Epithelial cell of esophagus (primary cell): ENCODE measurements at regions not wholly inside any gene's neighbourhood (a gene's known extent, or its start where the extent isn't known, plus 50 kb on each side); places are given as distances from the start of the nearest gene placed in this dataset.

ENCODE experiments used
- DNase-seq: peaks from one replicate; pipeline ENCODE4 v3.0.0; 2010; ENCODE audit warnings: low read depth
- H3K4me3 ChIP-seq: 2 replicates; pipeline ENCODE4 v1.5.1; 2011; ENCODE audit warnings: mild to moderate bottlenecking, low read length, control low read depth
- TF ChIP-seq, protein P1 (sequence below): IDR thresholded peaks from 2 replicates; pipeline ENCODE4 v1.5.1; 2011; ENCODE audit warnings: low read depth, mild to moderate bottlenecking, low read length, control low read depth, inconsistent platforms; ENCODE audit not compliant: insufficient read depth; ENCODE audit errors: missing control alignments

- TF ChIP-seq, protein P1, sequence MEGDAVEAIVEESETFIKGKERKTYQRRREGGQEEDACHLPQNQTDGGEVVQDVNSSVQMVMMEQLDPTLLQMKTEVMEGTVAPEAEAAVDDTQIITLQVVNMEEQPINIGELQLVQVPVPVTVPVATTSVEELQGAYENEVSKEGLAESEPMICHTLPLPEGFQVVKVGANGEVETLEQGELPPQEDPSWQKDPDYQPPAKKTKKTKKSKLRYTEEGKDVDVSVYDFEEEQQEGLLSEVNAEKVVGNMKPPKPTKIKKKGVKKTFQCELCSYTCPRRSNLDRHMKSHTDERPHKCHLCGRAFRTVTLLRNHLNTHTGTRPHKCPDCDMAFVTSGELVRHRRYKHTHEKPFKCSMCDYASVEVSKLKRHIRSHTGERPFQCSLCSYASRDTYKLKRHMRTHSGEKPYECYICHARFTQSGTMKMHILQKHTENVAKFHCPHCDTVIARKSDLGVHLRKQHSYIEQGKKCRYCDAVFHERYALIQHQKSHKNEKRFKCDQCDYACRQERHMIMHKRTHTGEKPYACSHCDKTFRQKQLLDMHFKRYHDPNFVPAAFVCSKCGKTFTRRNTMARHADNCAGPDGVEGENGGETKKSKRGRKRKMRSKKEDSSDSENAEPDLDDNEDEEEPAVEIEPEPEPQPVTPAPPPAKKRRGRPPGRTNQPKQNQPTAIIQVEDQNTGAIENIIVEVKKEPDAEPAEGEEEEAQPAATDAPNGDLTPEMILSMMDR, result no peak
- no peak for DNase-seq
- no peak overlapping the region for H3K4me3 ChIP-seq
These were observed 160.2 kb downstream of the SH2D4B start for GRCh38 chr10:80697926-80698325.

DNA sequence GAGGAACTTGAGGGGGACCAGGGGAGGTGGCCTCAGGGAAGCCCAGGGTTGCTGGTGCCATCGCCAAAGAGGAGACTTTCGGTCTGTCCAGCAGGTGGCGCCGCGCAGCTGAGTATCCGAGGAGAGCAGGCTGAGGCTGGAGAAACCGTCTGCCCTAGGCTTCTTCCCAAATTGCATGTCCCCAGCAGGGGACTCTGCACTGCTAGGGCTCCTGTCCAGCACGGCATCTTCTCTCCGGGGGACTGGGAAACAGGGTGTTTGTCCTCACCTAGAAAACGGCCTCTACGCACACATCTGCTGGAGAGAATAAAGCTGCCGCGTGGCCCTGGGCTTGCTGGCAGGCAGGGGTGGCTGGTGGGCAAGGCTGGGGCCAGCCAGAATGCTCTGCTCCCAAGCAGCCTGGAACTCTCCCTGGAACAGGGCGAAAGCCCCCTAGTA lies 161.9 kb downstream of the SH2D4B start:
- no peak overlapping the region for H3K4me3 ChIP-seq
- TF ChIP-seq, protein P1, result peak; percentile 86
- peak; percentile 70 for DNase-seq

- TF ChIP-seq, protein P1, result no peak
- H3K4me3 ChIP-seq, result no peak overlapping the region
- no peak for DNase-seq
These were observed 162.6 kb downstream of the SH2D4B start for GRCh38 chr10:80700252-80700651.

DNA sequence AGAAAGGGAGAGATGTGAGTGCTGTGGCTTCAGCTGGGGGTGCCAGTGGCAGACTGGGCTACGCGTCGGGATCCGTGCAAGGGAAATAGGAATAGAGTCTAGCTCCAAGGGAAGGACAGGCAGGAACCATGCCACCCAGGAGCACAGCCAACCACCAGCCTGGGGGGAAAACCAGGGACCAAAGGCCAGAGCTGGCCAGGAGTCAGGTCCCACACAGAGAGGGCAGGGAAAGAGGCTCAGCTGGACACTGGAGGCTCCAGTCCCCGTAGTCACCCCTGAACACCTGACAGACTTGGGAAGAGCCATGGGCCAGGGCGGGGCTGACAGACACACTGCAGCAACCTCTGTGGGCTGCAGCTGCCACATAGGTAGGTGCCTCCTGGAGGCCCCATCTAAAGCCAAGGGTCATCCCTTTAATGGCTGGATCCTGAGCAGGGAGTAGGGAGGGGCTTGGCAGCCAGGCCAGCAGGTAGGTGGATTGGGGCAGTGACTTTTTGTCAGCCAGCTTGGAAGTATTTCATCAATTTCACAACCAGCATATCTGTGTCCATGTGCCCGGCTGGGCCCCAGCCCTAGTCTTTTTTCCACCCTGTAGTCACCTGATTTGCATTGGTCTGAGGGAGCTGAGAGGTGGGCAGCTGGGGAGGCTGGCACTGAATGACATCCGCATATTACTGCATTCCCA lies 163.2 kb downstream of the SH2D4B start:
- no peak for DNase-seq
- TF ChIP-seq, protein P1, result no peak
- no peak overlapping the region for H3K4me3 ChIP-seq

DNA sequence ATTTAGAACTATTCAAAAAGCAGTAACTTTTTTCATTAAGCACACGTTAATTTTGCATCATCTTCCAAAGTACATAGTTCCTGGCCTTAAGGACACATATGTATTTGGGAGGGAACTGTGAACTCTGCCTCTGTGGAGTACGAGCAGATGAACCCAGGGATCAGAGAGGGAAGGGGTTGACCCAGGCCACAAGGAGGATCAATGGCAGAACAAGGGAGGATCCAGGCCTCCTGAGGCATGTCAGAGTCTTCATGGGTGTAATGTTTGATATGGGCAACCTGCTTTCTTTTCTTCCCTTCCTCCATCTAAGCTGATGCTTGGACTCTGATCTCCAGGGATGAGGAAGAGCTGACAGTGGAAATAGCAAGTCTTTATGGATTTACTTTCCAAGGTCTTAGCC lies 164.0 kb downstream of the SH2D4B start:
- TF ChIP-seq, protein P1, result no peak
- no peak for DNase-seq

GRCh38 chr10:80702143-80702542 lies 164.4 kb downstream of the SH2D4B start:
- no peak overlapping the region for H3K4me3 ChIP-seq
- no peak for DNase-seq
- TF ChIP-seq, protein P1, result no peak

More for the DNA sequence above, 164.0 kb downstream of the SH2D4B start:
- H3K4me3 ChIP-seq, result no peak overlapping the region

DNA sequence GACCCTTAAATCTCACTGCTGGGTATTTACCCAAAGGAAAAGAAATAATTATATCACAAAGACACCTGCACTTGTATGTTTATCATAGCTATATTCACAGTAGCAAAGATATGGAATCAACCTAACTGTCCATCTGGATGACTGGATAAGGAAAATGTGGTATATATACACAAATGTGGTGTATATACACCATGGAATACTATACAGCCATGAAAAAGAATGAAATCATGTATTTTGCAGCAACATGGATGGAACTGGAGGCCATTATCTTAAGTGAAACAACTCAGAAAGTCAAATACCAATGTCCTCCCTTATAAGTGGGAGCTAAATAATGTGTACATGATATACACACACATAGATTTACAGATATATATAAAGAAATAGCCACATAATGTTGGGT lies 168.2 kb downstream of the SH2D4B start:
- DNase-seq, result no peak
- H3K4me3 ChIP-seq, result no peak overlapping the region
- TF ChIP-seq, protein P1, result no peak
